ENCODE measurements at regions not wholly inside any gene's neighbourhood (a gene's known extent, or its start where the extent isn't known, plus 50 kb on each side); places are given as distances from the start of the nearest gene placed in this dataset.
A peak's percentile ranks its signal among the peaks of the same experiment; 100 is the strongest.

DNA sequence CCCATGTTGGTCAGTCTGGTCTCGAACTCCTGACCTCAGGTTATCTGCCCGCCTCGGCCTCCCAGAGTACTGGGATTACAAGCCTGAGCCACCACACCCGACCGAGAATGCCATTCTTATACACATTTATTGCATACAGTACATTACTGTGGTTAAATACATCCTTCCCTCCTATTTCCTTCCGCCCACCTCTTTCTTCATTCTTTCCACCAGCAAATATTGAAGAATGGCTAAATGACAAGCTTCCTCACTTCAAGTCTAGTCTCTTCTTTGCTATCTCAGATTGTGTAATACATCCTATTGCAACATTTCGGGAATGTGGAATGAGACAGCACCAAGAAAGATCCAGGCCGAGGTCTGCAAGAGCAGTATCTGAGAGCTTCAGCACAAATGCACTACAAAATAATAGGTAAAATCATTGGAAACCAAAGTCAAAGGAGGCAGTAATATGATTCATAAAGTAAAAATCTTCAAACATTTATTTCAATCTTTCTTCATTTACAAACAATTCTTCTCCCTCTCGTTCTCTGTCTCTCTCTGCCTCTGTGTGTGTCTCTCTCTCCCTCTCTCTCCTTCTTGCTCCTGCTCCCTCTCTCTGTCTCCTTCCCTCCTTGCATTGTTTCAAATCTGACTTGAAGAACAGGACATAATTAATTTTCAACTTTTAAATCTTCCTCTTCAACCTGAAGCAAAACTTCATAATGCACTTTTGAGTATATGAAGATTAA lies 94.7 kb upstream of the TGFBR2 start:
- no peaks in the 10 kb centered on the region for H3K9me3 ChIP-seq (ENCODE audit: control insufficient read depth, low read depth, low read length)
- FAIRE-seq (peak; percentile 95), DNase-seq (ENCODE audit: low read depth, low spot score) (peak; percentile 88)
- dilution Hi-C loops (cut with MboI; ENCODE audit: extremely low pct_ligation_motif_present, low sequenced_read_pairs) = no loop called here
- H3K9me1 ChIP-seq (ENCODE audit: control insufficient read depth, extremely low read depth, insufficient read depth, low read length) = no peaks in the 10 kb centered on the region
- peak overlapping the region; percentile 55 for H3K9ac ChIP-seq (ENCODE audit: control insufficient read depth, extremely low read depth, insufficient read depth, low read length)
- no peaks in the 10 kb centered on the region for H3K27me3 ChIP-seq (ENCODE audit: control insufficient read depth, extremely low read depth, insufficient read depth, low read length)
- H3K4me1 ChIP-seq (ENCODE audit: control insufficient read depth, extremely low read depth, insufficient read depth, low read length) = peaks cover 25% of the 10 kb centered on the region
- H3K27ac ChIP-seq (ENCODE audit: control insufficient read depth, insufficient read depth, low read length) = peak overlapping the region; percentile 87
- TF ChIP-seq, protein P1, sequence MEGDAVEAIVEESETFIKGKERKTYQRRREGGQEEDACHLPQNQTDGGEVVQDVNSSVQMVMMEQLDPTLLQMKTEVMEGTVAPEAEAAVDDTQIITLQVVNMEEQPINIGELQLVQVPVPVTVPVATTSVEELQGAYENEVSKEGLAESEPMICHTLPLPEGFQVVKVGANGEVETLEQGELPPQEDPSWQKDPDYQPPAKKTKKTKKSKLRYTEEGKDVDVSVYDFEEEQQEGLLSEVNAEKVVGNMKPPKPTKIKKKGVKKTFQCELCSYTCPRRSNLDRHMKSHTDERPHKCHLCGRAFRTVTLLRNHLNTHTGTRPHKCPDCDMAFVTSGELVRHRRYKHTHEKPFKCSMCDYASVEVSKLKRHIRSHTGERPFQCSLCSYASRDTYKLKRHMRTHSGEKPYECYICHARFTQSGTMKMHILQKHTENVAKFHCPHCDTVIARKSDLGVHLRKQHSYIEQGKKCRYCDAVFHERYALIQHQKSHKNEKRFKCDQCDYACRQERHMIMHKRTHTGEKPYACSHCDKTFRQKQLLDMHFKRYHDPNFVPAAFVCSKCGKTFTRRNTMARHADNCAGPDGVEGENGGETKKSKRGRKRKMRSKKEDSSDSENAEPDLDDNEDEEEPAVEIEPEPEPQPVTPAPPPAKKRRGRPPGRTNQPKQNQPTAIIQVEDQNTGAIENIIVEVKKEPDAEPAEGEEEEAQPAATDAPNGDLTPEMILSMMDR (optimal IDR thresholded peaks at IDR 0.05 in 1 of 3, IDR thresholded peaks at IDR 0.05 in 1 of 3, conservative IDR thresholded peaks at IDR 0.05 in 1 of 3; ENCODE audit: extremely low read depth in 1 of 3, insufficient read depth in 2 of 3, low read length in 3 of 3) = no peak
- no peak for TF ChIP-seq EZH2 (IDR thresholded peaks at IDR 0.05; ENCODE audit: low read length)
- H4K20me1 ChIP-seq (ENCODE audit: control insufficient read depth, extremely low read depth, insufficient read depth, low read length) = no peaks in the 10 kb centered on the region
- no peaks in the 10 kb centered on the region for H3K36me3 ChIP-seq (ENCODE audit: control insufficient read depth in 2 of 2, extremely low read depth in 1 of 2, insufficient read depth in 2 of 2, low read length in 2 of 2)
- H3K4me3 ChIP-seq (ENCODE audit: control insufficient read depth in 2 of 3, extremely low read depth in 1 of 3, insufficient read depth in 2 of 3, low read depth in 1 of 3, low read length in 3 of 3) = peak overlapping the region in 1 of 3 experiments; percentile 23
- no peaks in the 10 kb centered on the region for H3K79me2 ChIP-seq (ENCODE audit: control insufficient read depth, insufficient read depth, low read length)
- H2AFZ ChIP-seq (ENCODE audit: control insufficient read depth, low read length) = peak overlapping the region; percentile 19
- peak overlapping the region; percentile 41 for H3K4me2 ChIP-seq (ENCODE audit: control insufficient read depth, extremely low read depth, insufficient read depth, low read depth, low read length)

DNA sequence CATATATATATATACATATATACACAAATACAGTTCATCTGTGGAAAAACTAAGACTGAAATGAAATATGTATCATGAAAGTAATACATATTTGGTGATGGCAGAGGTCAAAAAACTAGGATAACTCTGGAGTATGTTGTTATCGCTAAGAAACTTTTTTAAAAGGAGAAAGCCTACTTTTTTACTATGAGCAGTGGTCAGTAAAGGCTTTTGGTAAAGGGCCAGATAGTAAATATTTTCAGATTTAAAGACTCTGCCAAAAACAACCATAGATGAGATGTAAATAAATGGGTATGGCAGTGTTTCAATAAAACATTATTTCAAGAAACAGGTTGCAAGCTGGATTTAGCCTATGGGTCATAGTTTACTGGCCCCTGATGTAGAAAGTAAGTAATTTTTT lies 93.8 kb upstream of the TGFBR2 start:
- Histone ChIP-seq H3K9ac (ENCODE audit: control insufficient read depth, extremely low read depth, insufficient read depth, low read length) (no peak overlapping the region), H3K9me3 (ENCODE audit: control insufficient read depth, low read depth, low read length) (no peaks in the 10 kb centered on the region), H3K27me3 (ENCODE audit: control insufficient read depth, extremely low read depth, insufficient read depth, low read length) (no peaks in the 10 kb centered on the region), H4K20me1 (ENCODE audit: control insufficient read depth, extremely low read depth, insufficient read depth, low read length) (no peaks in the 10 kb centered on the region), H3K27ac (ENCODE audit: control insufficient read depth, insufficient read depth, low read length) (peak overlapping the region; percentile 73), H3K36me3 (ENCODE audit: control insufficient read depth in 2 of 2, extremely low read depth in 1 of 2, insufficient read depth in 2 of 2, low read length in 2 of 2) (no peaks in the 10 kb centered on the region), H3K4me1 (ENCODE audit: control insufficient read depth, extremely low read depth, insufficient read depth, low read length) (peaks cover 25% of the 10 kb centered on the region), H2AFZ (ENCODE audit: control insufficient read depth, low read length) (no peak overlapping the region), H3K9me1 (ENCODE audit: control insufficient read depth, extremely low read depth, insufficient read depth, low read length) (no peaks in the 10 kb centered on the region), H3K4me2 (ENCODE audit: control insufficient read depth, extremely low read depth, insufficient read depth, low read depth, low read length) (no peak overlapping the region), H3K4me3 (ENCODE audit: control insufficient read depth in 2 of 3, extremely low read depth in 1 of 3, insufficient read depth in 2 of 3, low read depth in 1 of 3, low read length in 3 of 3) (no peak overlapping the region), H3K79me2 (ENCODE audit: control insufficient read depth, insufficient read depth, low read length) (no peaks in the 10 kb centered on the region)
- TF ChIP-seq EZH2 (IDR thresholded peaks at IDR 0.05; ENCODE audit: low read length) = no peak
- TF ChIP-seq, protein P1 (optimal IDR thresholded peaks at IDR 0.05 in 1 of 3, IDR thresholded peaks at IDR 0.05 in 1 of 3, conservative IDR thresholded peaks at IDR 0.05 in 1 of 3; ENCODE audit: extremely low read depth in 1 of 3, insufficient read depth in 2 of 3, low read length in 3 of 3) = no peak
- dilution Hi-C loops (cut with MboI; ENCODE audit: extremely low pct_ligation_motif_present, low sequenced_read_pairs) = no loop called here
- no peak for DNase-seq (ENCODE audit: low read depth, low spot score)
- FAIRE-seq = no peak
